Kidney (tissue), 13 donors: ENCODE measurements at regions not wholly inside any gene's neighbourhood (a gene's known extent, or its start where the extent isn't known, plus 50 kb on each side); places are given as distances from the start of the nearest gene placed in this dataset.

Source experiments
- DNase-seq, 5 donors: peaks; one replicate each; pipeline ENCODE4 v3.0.0-alpha.2; 2013 to 2020
- FAIRE-seq: peaks from 2 replicates; lab custom pipeline; 2012; peaks lifted over from hg19 to GRCh38; lab: Jason Lieb, UNC
- H3K27ac ChIP-seq, 2 donors: one replicate each; pipeline ENCODE4 v1.7.0; 2013; ENCODE audit warnings: low read depth in 2 of 2, low read length in 2 of 2, inconsistent platforms in 1 of 2
- H3K27me3 ChIP-seq: one replicate; pipeline ENCODE4 v1.7.1; 2013; ENCODE audit warnings: low read length, inconsistent platforms; ENCODE audit not compliant: control insufficient read depth, insufficient read depth
- H3K36me3 ChIP-seq, 3 donors: one replicate each; pipeline versions ENCODE4 v1.7.0 to v1.7.1; 2013; ENCODE audit warnings: low read length in 3 of 3, control low read depth in 1 of 3, inconsistent platforms in 1 of 3; ENCODE audit not compliant: insufficient read depth in 3 of 3, control insufficient read depth in 2 of 3
- H3K4me1 ChIP-seq, 3 donors: one replicate each; pipeline versions ENCODE4 v1.7.0 to v1.7.1; 2013; ENCODE audit warnings: low read length in 3 of 3, inconsistent platforms in 1 of 3, low read depth in 1 of 3; ENCODE audit not compliant: control insufficient read depth in 2 of 3, insufficient read depth in 2 of 3
- H3K4me3 ChIP-seq, 3 donors: one replicate each; pipeline versions ENCODE4 v1.7.0 to v1.8.1; 2013; ENCODE audit warnings: low read length in 3 of 3, control low read depth in 1 of 3, inconsistent platforms in 1 of 3
- H3K9ac ChIP-seq, 3 donors: one replicate each; pipeline versions ENCODE4 v1.7.0 to v1.7.1; 2013; ENCODE audit warnings: low read length in 3 of 3, control low read depth in 1 of 3, inconsistent platforms in 1 of 3
- H3K9me3 ChIP-seq, 3 donors: one replicate each; pipeline versions ENCODE4 v1.7.0 to v1.7.1; 2013; ENCODE audit warnings: low read length in 3 of 3, control low read depth in 1 of 3, inconsistent platforms in 1 of 3; ENCODE audit not compliant: control insufficient read depth in 2 of 3, insufficient read depth in 1 of 3
- intact Hi-C: fragments of 100-400 bp; cut with DNase I; formaldehyde crosslinking; loops from one replicate; pipeline ENCODE4 v1.11.1; 2022
- TF ChIP-seq, protein P1 (sequence below): IDR thresholded peaks from 3 replicates; pipeline ENCODE4 v1.5.1; 2012; ENCODE audit warnings: mild to moderate bottlenecking, moderate library complexity, borderline replicate concordance; ENCODE audit not compliant: insufficient read depth; ENCODE audit errors: extremely low read depth
- donor health status: control.
- donor health status: control.
- donor health status: control.
- donor health status: control.
- donor health status: control.
- donor health status: DM: yes; HTN: yes; CAD: no.
- donor health status: Normal renal cell carcinoma (clear cell type).

DNA sequence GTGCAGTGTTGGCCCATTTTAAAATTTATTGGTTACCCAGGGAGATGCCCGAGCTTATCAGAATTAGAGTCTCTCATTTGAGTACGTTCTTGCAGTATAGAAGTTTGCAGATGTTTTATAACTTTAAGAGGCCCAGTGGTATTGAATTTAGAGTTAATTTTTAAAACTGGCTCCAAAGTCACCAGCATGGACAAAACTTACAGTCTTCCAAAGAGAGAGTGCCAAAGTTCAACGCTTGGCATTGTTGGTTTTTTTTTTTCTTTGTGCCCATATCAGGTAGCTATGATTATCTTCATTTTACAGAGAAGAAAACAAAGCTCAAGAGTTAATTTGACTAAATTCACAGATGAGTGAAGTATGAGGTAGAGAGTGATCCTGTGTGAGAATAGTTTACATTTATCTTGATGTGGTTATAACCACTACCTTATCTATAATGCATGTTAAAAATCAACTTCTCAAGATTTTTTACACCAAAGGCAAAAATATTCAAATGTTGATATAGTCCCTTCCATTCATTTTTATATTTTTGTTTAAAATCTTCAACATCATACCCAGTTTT, 273.7 kb upstream of the DMRT1 start:
- H3K27me3 ChIP-seq = no peaks in the 10 kb centered on the region
- H3K27ac ChIP-seq = peak overlapping the region in 1 of 2 donors; percentile 65
- H3K9me3 ChIP-seq = no peaks in the 10 kb centered on the region
- H3K36me3 ChIP-seq = no peaks in the 10 kb centered on the region
- FAIRE-seq (no peak), DNase-seq (no peak)
- H3K9ac ChIP-seq = no peak overlapping the region
- peaks cover 0 to 12% (median 0%) of the 10 kb centered on the region in 3 donors for H3K4me1 ChIP-seq
- intact Hi-C loops = no loop called here
- H3K4me3 ChIP-seq = no peak overlapping the region
- TF ChIP-seq, protein P1, sequence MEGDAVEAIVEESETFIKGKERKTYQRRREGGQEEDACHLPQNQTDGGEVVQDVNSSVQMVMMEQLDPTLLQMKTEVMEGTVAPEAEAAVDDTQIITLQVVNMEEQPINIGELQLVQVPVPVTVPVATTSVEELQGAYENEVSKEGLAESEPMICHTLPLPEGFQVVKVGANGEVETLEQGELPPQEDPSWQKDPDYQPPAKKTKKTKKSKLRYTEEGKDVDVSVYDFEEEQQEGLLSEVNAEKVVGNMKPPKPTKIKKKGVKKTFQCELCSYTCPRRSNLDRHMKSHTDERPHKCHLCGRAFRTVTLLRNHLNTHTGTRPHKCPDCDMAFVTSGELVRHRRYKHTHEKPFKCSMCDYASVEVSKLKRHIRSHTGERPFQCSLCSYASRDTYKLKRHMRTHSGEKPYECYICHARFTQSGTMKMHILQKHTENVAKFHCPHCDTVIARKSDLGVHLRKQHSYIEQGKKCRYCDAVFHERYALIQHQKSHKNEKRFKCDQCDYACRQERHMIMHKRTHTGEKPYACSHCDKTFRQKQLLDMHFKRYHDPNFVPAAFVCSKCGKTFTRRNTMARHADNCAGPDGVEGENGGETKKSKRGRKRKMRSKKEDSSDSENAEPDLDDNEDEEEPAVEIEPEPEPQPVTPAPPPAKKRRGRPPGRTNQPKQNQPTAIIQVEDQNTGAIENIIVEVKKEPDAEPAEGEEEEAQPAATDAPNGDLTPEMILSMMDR = no peak

- DNase-seq = no peak
- Histone ChIP-seq H3K4me3 (peak overlapping the region in 2 of 3 donors; percentile 13 to 39), H3K9me3 (no peaks in the 10 kb centered on the region), H3K27ac (peak overlapping the region; percentile 41 to 53), H3K36me3 (no peaks in the 10 kb centered on the region), H3K27me3 (no peaks in the 10 kb centered on the region), H3K9ac (no peak overlapping the region), H3K4me1 (peaks cover 0 to 13% (median 0%) of the 10 kb centered on the region in 3 donors)
- no peak for FAIRE-seq
- intact Hi-C loops = no loop called here
- TF ChIP-seq, protein P1 = no peak
These were observed 272.2 kb upstream of the DMRT1 start for GRCh38 chr9:569296-569695.

- Histone ChIP-seq H3K4me3 (peak overlapping the region in 2 of 3 donors; percentile 39 to 49), H3K36me3 (no peaks in the 10 kb centered on the region), H3K27me3 (no peaks in the 10 kb centered on the region), H3K4me1 (peaks cover 0 to 13% (median 0%) of the 10 kb centered on the region in 3 donors), H3K27ac (peak overlapping the region in 1 of 2 donors; percentile 57), H3K9ac (peak overlapping the region in 1 of 3 donors; percentile 10), H3K9me3 (no peaks in the 10 kb centered on the region)
- no peak for FAIRE-seq
- DNase-seq = no peak
- intact Hi-C loops = no loop called here
- TF ChIP-seq, protein P1 = no peak
These were observed 271.3 kb upstream of the DMRT1 start for GRCh38 chr9:570187-570586.
